ENCODE measurements at regions not wholly inside any gene's neighbourhood (a gene's known extent, or its start where the extent isn't known, plus 50 kb on each side); places are given as distances from the start of the nearest gene placed in this dataset.

DNA sequence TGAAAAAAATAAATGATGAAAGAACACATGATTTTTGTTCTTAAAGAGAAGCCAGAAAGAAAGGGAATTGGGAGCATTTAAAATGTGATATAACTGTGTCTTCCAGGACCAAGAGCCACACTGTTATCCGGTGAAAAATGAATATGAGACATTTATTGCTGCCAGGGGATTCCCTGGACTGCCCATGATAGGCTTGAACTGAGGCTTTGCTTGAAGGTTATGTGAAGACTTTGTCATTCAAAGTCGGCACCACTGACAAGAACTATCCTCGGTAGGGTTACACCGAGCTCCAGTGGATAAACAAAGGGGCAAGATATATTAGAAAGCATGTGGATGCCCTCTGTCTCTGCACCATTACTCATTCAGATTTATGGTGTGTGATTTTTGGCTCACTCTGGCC, 125.4 kb upstream of the MINDY3 start:
- Histone ChIP-seq H2AK9ac (replicated peaks; ENCODE audit: low read depth, low read length, poor library complexity) (no peak overlapping the region), H3K14ac (replicated peaks; ENCODE audit: low read depth, low read length) (no peak overlapping the region), H4K91ac (ENCODE audit: insufficient read depth, low read depth, low read length) (no peak overlapping the region), H2BK20ac (ENCODE audit: low read depth, low read length) (no peak overlapping the region), H2BK120ac (ENCODE audit: low read depth, low read length) (no peak overlapping the region), H3K18ac (ENCODE audit: low read depth, low read length) (no peak overlapping the region), H4K8ac (ENCODE audit: low read depth in 2 of 2, low read length in 2 of 2) (no peak overlapping the region), H2BK5ac (ENCODE audit: low read depth, low read length, poor library complexity, severe bottlenecking) (no peak overlapping the region), H3K4me2 (ENCODE audit: low read depth, low read length) (no peak overlapping the region), H3K9ac (ENCODE audit: low read depth, low read length) (no peak overlapping the region), H2BK15ac (ENCODE audit: low read depth, low read length) (no peak overlapping the region), H3K27ac (ENCODE audit: insufficient read depth, low read length) (no peak overlapping the region), H3K27me3 (ENCODE audit: control insufficient read depth, insufficient read depth, low read length) (no peaks in the 10 kb centered on the region), H2AK5ac (ENCODE audit: low read depth, low read length) (no peak overlapping the region), H2AFZ (replicated peaks; ENCODE audit: low read length, poor library complexity) (no peak overlapping the region), H3K9me1 (ENCODE audit: insufficient read depth, low read length) (no peaks in the 10 kb centered on the region), H3K23ac (ENCODE audit: low read depth, low read length) (no peak overlapping the region), H3K9me3 (ENCODE audit: control insufficient read depth, insufficient read depth, low read length) (peaks cover 8% of the 10 kb centered on the region; the same call in 1 of the 2 replicates), H3K36me3 (ENCODE audit: control insufficient read depth, insufficient read depth, low read length) (no peaks in the 10 kb centered on the region), H3K4me3 (ENCODE audit: insufficient read depth, low read depth, low read length) (no peak overlapping the region), H3K4me1 (ENCODE audit: control insufficient read depth, insufficient read depth, low read length) (no peaks in the 10 kb centered on the region), H4K20me1 (ENCODE audit: insufficient read depth, low read length) (no peaks in the 10 kb centered on the region), H3K79me1 (ENCODE audit: low read depth in 1 of 2, low read length in 2 of 2) (no peaks in the 10 kb centered on the region), H3K4ac (ENCODE audit: low read depth, low read length) (no peak overlapping the region), H3K56ac (ENCODE audit: extremely low read depth, insufficient read depth, low read length) (no peak overlapping the region), H4K5ac (ENCODE audit: low read depth, low read length) (no peak overlapping the region)
- TF ChIP-seq MAFK (IDR thresholded peaks at IDR 0.05; ENCODE audit: low read depth, low read length) (no peak), POLR2A (IDR thresholded peaks at IDR 0.05; ENCODE audit: low read depth, low read length) (no peak), MXI1 (IDR thresholded peaks at IDR 0.05; ENCODE audit: borderline replicate concordance, low read depth, low read length) (no peak), BHLHE40 (IDR thresholded peaks at IDR 0.05; ENCODE audit: low read depth, low read length) (no peak), RCOR1 (IDR thresholded peaks at IDR 0.05; ENCODE audit: insufficient replicate concordance, low read length) (no peak), MAZ (IDR thresholded peaks at IDR 0.05; ENCODE audit: borderline replicate concordance, low read depth, low read length) (no peak), CEBPB (IDR thresholded peaks at IDR 0.05; ENCODE audit: low read depth, low read length) (no peak), RAD21 (IDR thresholded peaks at IDR 0.05; ENCODE audit: low read length) (no peak), RFX5 (IDR thresholded peaks at IDR 0.05; ENCODE audit: low read depth, low read length) (no peak), NFE2L2 (IDR thresholded peaks at IDR 0.05; ENCODE audit: low read depth, low read length) (no peak), FOS (IDR thresholded peaks at IDR 0.05; ENCODE audit: low read depth, low read length) (no peak), SMC3 (IDR thresholded peaks at IDR 0.05; ENCODE audit: low read depth, low read length) (no peak), CHD1 (IDR thresholded peaks at IDR 0.05; ENCODE audit: low read depth, low read length) (no peak)
- TF ChIP-seq, protein P1, sequence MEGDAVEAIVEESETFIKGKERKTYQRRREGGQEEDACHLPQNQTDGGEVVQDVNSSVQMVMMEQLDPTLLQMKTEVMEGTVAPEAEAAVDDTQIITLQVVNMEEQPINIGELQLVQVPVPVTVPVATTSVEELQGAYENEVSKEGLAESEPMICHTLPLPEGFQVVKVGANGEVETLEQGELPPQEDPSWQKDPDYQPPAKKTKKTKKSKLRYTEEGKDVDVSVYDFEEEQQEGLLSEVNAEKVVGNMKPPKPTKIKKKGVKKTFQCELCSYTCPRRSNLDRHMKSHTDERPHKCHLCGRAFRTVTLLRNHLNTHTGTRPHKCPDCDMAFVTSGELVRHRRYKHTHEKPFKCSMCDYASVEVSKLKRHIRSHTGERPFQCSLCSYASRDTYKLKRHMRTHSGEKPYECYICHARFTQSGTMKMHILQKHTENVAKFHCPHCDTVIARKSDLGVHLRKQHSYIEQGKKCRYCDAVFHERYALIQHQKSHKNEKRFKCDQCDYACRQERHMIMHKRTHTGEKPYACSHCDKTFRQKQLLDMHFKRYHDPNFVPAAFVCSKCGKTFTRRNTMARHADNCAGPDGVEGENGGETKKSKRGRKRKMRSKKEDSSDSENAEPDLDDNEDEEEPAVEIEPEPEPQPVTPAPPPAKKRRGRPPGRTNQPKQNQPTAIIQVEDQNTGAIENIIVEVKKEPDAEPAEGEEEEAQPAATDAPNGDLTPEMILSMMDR (conservative IDR thresholded peaks at IDR 0.05; ENCODE audit: low read depth, low read length) = no peak
- TF ChIP-seq, protein P2, sequence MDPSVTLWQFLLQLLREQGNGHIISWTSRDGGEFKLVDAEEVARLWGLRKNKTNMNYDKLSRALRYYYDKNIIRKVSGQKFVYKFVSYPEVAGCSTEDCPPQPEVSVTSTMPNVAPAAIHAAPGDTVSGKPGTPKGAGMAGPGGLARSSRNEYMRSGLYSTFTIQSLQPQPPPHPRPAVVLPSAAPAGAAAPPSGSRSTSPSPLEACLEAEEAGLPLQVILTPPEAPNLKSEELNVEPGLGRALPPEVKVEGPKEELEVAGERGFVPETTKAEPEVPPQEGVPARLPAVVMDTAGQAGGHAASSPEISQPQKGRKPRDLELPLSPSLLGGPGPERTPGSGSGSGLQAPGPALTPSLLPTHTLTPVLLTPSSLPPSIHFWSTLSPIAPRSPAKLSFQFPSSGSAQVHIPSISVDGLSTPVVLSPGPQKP (IDR thresholded peaks at IDR 0.05; ENCODE audit: borderline replicate concordance, low read depth, low read length) = no peak
- TF ChIP-seq, protein P3, sequence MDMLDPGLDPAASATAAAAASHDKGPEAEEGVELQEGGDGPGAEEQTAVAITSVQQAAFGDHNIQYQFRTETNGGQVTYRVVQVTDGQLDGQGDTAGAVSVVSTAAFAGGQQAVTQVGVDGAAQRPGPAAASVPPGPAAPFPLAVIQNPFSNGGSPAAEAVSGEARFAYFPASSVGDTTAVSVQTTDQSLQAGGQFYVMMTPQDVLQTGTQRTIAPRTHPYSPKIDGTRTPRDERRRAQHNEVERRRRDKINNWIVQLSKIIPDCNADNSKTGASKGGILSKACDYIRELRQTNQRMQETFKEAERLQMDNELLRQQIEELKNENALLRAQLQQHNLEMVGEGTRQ (IDR thresholded peaks at IDR 0.05; ENCODE audit: low read depth, low read length) = no peak
- ChIA-PET POLR2A (ENCODE audit: unreplicated experiment) (no interaction called here), CTCF (no interaction called here)
- BruUV-seq (replicated peaks) = no TSS peak
- ATAC-seq (ENCODE audit: low read depth) = no peak
- in situ Hi-C loops (cut with MboI; ENCODE audit: low sequenced_read_pairs) (no loop called here), intact Hi-C loops (cut with micrococcal nuclease) (no loop called here), dilution Hi-C loops (cut with HindIII; ENCODE audit: low sequenced_read_pairs, unreplicated experiment) (no loop called here)
- no CpG with 5 or more reads among the region's 4 CpGs for WGBS, 2 experiments (ENCODE audit: extremely low coverage in 2 of 2, insufficient read length in 1 of 2)
- DNase-seq = no peak

Data from IMR-90 (cell line).